ENCODE measurements at regions not wholly inside any gene's neighbourhood (a gene's known extent, or its start where the extent isn't known, plus 50 kb on each side); places are given as distances from the start of the nearest gene placed in this dataset.

DNA sequence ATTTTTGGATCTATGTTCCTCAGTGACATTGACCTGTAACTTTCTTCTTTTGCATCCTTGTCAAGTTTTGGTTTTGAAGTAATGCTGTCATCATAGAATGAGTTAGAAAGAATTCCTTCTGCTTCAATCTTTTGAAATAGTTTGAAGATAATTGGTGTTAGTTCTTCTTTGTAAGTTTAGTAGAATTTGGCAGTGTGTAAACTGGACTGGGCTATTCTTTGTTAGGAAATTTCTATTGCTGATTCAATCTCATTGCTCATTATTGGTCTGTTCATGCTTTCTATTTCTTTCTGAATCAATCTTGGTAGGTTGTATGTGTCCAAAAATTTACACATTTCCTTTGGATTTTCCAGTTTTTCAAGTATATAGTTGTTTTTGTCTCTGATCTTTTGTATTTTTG, 101.7 kb upstream of the SPRY2 start:
- TF ChIP-seq TAF1 (IDR thresholded peaks at IDR 0.05; ENCODE audit: borderline replicate concordance, low read depth, low read length) (no peak), RBBP5 (conservative IDR thresholded peaks at IDR 0.05) (no peak), MYC (IDR thresholded peaks at IDR 0.05; ENCODE audit: insufficient read depth, insufficient read length, insufficient replicate concordance, low read length, severe bottlenecking) (no peak), NR2C2 (IDR thresholded peaks at IDR 0.05; ENCODE audit: borderline replicate concordance, control insufficient read depth, insufficient read length, low read depth) (no peak), STAT3 (IDR thresholded peaks at IDR 0.05; ENCODE audit: low read depth, low read length) (no peak), EP300 (IDR thresholded peaks at IDR 0.05; ENCODE audit: borderline replicate concordance in 1 of 2, control insufficient read depth in 1 of 2, low read depth in 2 of 2, low read length in 2 of 2) (no peak), CREB1 (IDR thresholded peaks at IDR 0.05; ENCODE audit: low read depth) (no peak), PAX5 (IDR thresholded peaks at IDR 0.05; ENCODE audit: borderline replicate concordance, low read depth, low read length) (no peak), NFIC (IDR thresholded peaks at IDR 0.05; ENCODE audit: low read depth, low read length) (no peak)
- TF ChIP-seq, protein P1, sequence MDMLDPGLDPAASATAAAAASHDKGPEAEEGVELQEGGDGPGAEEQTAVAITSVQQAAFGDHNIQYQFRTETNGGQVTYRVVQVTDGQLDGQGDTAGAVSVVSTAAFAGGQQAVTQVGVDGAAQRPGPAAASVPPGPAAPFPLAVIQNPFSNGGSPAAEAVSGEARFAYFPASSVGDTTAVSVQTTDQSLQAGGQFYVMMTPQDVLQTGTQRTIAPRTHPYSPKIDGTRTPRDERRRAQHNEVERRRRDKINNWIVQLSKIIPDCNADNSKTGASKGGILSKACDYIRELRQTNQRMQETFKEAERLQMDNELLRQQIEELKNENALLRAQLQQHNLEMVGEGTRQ (IDR thresholded peaks at IDR 0.05; ENCODE audit: borderline replicate concordance, low read depth, low read length) = no peak
- TF ChIP-seq, protein P2, sequence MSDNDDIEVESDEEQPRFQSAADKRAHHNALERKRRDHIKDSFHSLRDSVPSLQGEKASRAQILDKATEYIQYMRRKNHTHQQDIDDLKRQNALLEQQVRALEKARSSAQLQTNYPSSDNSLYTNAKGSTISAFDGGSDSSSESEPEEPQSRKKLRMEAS (IDR thresholded peaks at IDR 0.05; ENCODE audit: low read depth, low read length) = no peak

Measured in GM12878 (cell line).